ENCODE measurements at regions not wholly inside any gene's neighbourhood (a gene's known extent, or its start where the extent isn't known, plus 50 kb on each side); places are given as distances from the start of the nearest gene placed in this dataset.

- DNase-seq (ENCODE audit: low spot score) = no peak
These were observed 186.3 kb upstream of the TMTC4 start for GRCh38 chr13:100860866-100861265.

DNA sequence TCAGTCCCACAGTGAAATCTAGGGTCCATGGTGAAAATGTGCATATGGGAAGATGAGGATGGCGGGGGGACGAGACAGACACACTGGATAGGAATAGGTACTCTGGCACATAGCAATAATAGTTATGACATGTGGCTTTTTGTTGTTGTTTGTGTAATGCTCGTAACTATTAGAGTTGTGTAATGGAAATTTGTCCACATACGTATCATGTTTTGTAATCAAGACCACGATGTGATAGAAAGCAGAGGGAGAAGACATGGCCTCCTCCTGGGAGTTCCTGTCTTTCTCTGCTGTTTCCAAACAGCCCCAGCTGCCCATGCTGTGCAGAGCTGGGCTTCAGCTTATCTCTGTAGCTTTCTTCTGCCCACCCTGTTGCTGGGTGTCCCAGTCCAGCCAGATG lies 185.3 kb upstream of the TMTC4 start:
- no peak for DNase-seq (ENCODE audit: low spot score)

DNA sequence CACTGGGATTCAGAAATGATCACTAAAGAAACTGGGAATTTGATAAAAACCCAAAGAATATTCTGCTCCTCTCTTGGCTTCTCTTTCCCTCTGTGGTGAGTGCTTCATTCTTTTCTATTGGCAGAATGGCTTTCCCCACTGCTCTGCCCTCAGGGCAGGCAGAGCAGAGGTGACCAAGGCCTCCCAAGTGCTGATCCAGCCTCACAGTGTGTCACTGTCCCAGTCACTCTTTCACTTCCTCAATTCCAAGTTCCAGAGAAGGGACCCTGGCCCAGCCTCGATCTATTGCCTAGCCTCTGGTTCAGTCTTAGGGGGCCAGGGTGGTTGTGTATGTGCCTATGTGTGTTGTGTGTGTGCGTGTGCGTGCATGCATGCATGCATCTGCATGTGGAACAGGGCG lies 180.6 kb upstream of the TMTC4 start:
- DNase-seq (ENCODE audit: low spot score) = no peak

- DNase-seq (ENCODE audit: low spot score) = no peak
These were observed 179.4 kb upstream of the TMTC4 start for GRCh38 chr13:100854006-100854405.

DNA sequence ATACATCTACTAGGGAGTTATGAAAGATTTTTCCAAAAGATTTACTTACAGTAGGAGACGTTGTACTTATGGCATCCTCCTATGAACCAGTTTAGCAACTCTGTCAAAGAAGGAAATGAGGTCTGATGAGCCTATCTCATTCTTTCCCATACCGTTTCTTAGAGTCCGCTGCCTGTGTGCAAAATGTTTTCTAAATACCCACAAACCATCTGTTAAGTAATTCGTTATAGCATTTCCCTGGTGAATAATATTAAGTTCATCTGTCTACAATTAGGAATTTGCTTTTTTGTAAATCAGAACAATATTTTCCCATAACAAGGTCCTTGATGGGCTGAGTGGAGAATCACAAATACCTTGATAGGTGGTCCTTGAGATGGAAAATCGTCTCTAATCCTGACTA lies 178.8 kb upstream of the TMTC4 start:
- DNase-seq (ENCODE audit: low spot score) = no peak

DNA sequence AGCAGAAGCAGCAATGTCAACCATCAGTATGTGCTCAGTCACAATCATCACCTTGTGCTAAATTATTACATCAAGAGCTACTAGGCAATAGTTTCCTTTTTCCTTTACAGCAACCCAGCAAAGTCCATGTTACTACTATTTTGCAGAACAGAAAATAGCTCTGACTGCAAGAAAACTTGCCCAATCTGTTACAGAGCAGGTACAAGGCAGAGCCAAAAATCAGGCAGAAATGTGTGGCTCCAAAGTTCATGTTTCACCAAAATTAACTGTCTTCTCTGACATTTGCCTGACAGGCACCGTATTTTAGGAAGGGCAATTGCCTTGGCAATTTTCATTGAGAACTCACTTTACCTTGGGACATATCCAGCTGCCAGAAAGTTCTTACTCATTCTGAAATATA lies 177.6 kb upstream of the TMTC4 start:
- no peak for DNase-seq (ENCODE audit: low spot score)

- DNase-seq (ENCODE audit: low spot score) = no peak
These were observed 173.7 kb upstream of the TMTC4 start for GRCh38 chr13:100848304-100848703.

DNA sequence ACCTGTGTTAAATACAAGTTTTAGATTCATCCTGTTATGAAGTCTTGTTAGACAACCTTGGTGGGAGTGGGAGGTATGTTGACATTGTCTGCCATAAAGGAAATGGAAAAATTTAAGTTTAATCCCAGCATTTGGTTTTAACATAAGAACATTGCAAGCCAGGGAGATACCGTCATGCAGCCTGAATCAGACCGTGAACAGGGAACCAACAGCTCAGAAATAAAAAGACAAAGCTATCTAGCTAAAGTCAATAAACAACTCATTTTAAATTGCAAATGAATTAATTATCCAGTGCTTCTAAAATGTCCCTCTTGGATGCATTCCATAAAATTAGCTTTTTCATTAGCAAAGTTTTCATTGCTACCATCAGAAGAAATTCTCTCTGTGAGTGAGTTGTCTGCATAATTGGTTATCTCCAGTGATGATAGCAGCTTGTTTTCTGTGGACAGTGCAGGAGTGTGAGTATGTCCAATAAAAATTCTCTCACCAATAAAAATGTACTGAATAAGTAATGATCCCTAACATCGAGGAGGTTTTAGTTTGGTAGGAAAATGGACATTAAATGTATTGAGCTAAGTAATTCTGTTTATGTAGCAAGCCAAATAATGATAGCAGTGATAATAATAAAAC lies 170.6 kb upstream of the TMTC4 start:
- no peak for DNase-seq (ENCODE audit: low spot score)

DNA sequence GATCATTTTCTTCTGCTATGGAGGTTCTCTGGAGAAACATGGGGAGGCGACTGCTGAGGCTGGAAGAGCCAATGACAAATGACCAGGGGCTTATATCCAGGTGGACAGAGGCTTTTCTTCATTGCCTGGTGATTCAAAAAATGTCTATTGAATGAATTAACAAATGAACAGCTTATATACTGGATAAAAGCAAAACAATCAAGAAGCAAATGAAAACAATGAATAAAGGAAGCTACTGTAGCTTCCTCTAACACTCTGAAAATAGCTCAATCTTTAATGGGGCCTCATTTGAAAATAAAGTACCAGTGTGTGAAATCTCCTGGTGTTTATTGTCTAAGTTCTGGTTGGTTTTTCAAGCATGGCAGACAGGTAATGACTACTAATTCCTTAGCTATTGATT lies 167.5 kb upstream of the TMTC4 start:
- no peak for DNase-seq (ENCODE audit: low spot score)

DNA sequence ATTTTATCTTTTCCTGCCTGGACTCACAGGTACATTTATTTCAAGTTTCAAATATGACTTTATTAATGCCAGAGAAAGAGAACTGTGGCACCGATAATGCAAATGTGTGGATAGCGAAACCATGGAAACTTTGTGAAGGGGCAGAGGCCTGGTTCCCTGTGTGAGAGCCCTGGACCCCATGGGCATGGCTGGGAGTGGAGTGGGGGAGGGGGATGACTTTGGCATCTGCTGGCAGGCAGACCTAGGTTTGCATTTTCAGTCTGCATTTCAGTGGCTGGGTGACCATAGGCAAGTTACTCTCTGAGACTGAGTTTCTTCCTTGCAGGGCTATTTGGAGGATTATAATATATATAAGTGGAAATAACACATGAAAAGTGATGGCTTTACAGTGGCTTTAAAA lies 163.8 kb upstream of the TMTC4 start:
- DNase-seq (ENCODE audit: low spot score) = no peak

GRCh38 chr13:100837631-100838030 lies 163.0 kb upstream of the TMTC4 start:
- DNase-seq (ENCODE audit: low spot score) = no peak

- no peak for DNase-seq (ENCODE audit: low spot score)
These were observed 162.1 kb upstream of the TMTC4 start for GRCh38 chr13:100836711-100837110.

- no peak for DNase-seq (ENCODE audit: low spot score)
These were observed 161.1 kb upstream of the TMTC4 start for GRCh38 chr13:100835695-100836094.

- DNase-seq (ENCODE audit: low spot score) = no peak
These were observed 158.8 kb upstream of the TMTC4 start for GRCh38 chr13:100833427-100833826.

DNA sequence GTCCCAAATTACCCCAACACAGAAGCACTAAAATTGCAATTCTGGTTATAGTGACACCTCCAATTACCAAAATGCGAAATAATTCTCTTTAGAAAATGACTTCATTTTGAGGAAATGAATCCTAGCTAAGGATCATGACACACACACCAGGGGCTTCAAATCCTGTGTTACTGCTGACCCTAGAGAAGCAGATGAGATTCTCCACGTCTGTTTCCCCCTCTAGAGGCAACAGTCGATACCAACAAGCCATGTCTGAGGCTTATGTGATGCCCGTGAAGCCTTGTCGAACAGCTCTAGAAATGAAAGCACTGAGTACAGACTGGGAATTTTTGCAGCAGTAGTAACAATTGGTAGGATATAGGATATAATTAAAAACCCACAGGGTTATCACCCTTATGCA lies 153.6 kb upstream of the TMTC4 start:
- peak; percentile 18 for DNase-seq (ENCODE audit: low spot score)

DNA sequence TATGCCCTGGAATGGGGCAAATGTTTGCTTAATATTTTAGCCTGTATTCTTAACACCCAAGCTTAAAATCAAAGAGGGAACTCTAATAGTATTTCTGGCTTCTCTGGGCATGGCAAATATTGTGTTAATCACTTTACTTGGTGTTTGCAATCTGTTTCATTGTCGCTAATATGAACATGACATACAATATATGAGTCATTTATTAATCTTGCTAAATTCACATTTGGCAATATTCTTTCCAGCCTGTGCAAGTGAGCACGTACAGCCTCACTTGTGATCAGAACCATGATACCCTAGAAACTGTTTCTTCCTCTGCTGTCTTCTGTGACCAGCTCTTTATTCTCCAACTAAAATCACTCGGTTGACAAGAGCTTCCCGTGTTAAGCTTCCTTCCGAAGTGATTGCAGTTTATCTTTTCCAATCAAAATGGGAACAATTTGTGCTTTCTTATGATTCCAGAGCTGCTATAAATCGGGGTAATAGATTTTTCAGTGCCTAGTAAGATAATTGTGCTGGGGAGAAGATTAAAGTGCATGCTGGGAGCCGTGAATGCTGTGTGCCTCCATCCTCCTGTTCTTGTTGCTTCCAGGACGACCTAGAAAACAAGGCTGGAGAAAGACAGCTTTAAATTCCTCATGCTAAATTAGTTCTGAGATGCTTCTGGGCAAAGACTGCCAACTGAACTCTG lies 153.0 kb upstream of the TMTC4 start:
- no peak for DNase-seq (ENCODE audit: low spot score)

DNA sequence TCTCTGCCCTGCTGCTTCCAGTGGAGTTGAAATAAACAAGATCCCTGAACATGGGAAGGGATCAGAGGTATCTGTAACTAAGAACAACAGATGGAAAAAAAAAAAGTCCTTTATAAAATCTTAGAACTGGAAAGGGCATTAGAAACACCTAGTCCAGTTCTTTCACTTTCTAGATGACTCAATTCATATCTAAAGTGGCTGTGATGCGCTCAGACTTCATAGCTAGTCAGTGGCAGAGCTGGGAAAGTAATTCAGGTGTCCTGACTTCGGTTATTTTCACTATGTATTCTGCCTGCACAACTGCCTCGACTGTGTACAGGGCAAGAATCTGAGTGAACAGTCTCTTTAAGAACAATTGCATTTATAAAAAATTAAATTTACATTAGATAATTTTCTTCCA lies 151.8 kb upstream of the TMTC4 start:
- DNase-seq (ENCODE audit: low spot score) = no peak

- no peak for DNase-seq (ENCODE audit: low spot score)
These were observed 151.0 kb upstream of the TMTC4 start for GRCh38 chr13:100825557-100825956.

GRCh38 chr13:100824366-100824765 lies 149.8 kb upstream of the TMTC4 start:
- no peak for DNase-seq (ENCODE audit: low spot score)

DNA sequence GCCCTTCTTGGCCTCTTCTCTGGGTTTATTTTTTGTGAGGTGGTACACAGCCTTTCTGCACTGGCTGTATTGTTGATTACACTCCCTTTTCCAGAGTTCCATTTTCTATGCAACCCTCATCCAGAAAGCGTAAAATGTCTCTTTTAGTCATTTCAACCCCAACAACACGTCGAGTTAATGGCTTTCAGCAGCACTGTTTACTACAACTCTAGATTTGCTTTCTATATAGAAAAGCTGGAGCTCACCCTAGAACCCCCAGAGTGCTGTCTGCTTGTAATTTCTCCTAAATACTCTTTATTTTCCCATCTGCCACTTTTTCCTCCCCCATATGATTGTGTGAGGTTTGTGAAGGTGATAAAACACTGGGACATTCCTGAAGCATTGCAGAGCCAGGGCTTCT lies 148.9 kb upstream of the TMTC4 start:
- DNase-seq (ENCODE audit: low spot score) = no peak

DNA sequence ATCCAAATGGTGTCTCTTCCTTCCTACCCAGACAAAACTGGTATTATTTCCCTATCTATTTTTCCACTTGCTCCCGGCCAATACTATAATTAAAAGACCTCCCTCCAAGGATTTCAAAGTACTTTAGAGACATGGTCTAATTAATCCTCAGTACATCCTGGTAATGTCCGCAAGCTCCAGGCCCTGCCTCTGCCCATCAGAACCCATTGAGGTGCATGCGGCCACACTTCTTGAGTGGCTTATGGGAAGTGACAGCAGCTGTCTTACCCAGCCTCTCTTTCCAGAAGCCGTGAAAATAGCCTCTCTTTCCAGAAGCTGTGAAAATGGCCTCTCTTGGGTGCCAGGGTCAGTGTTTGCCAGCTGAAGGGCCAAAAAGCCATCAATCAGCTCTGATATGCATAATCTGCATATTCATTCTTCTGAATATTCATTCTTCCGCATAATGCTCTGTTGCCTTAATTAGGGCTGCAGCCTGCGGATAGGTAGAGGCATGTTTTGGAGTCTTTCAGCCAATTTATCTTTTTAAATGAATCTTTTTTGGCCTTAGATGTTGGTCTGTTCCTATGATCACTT lies 148.4 kb upstream of the TMTC4 start:
- no peak for DNase-seq (ENCODE audit: low spot score)

GRCh38 chr13:100818711-100819110 lies 144.1 kb upstream of the TMTC4 start:
- no peak for DNase-seq (ENCODE audit: low spot score)

DNA sequence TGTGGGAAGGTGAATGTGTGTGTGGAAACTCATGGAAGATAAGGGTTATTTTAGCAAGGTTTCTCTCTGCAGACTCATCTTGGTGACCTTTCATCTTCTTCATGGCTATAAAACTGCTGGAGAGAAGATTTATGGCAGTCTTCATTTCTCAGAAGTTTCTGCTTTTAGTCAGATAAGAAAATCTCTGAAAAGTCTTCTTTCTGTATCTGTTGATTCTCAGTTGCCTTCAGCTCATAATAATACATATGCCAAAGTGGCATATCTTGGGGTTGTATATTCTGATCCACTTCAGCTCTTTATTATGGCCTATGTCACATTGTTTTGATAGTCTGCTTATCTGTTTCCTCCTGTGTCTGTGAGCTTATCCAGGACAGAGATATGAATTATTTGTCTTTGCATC lies 143.3 kb upstream of the TMTC4 start:
- no peak for DNase-seq (ENCODE audit: low spot score)

Measured in HT-29 (cell line).